Sigmoid colon (tissue), 6 donors: ENCODE measurements at regions not wholly inside any gene's neighbourhood (a gene's known extent, or its start where the extent isn't known, plus 50 kb on each side); places are given as distances from the start of the nearest gene placed in this dataset.
A peak's percentile ranks its signal among the peaks of the same experiment; 100 is the strongest.

ENCODE experiments used
- DNase-seq: peaks from one replicate; pipeline ENCODE4 v3.0.0-alpha.2; 2019
- H3K27ac ChIP-seq, 4 donors: fragments of 200-600 bp; sonication (generic); one replicate each; pipeline ENCODE4 v1.5.1; 2016 to 2019; ENCODE audit warnings: mild to moderate bottlenecking in 1 of 4
- H3K27me3 ChIP-seq, 3 donors: fragments of 200-600 bp; sonication (generic); one replicate each; pipeline ENCODE4 v1.5.1; 2019; ENCODE audit warnings: mild to moderate bottlenecking in 1 of 3
- H3K36me3 ChIP-seq, 4 donors: fragments of 200-600 bp; sonication (generic); one replicate each; pipeline ENCODE4 v1.5.1; 2016 to 2019
- H3K4me1 ChIP-seq, 4 donors: fragments of 200-600 bp; sonication (generic); one replicate each; pipeline ENCODE4 v1.5.1; 2017 to 2019
- H3K4me3 ChIP-seq, 4 donors: fragments of 200-600 bp; sonication (generic); one replicate each; pipeline ENCODE4 v1.5.1; 2017 to 2019; ENCODE audit warnings: mild to moderate bottlenecking in 2 of 4, moderate library complexity in 1 of 4
- H3K9me3 ChIP-seq, 4 donors: fragments of 200-600 bp in 3 of 4; sonication (generic) in 3 of 4; one replicate each; pipeline versions ENCODE4 v1.5.1 to v1.6.1; 2013 to 2019
- CTCF ChIP-seq, 4 experiments: fragments of 450-650 bp in 3 of 4; fragments of 200-600 bp in 1 of 4; IDR thresholded peaks; one replicate each; pipeline ENCODE4 v1.5.1; 2016 to 2019; ENCODE audit warnings: antibody characterized with exemption in 4 of 4, mild to moderate bottlenecking in 3 of 4, moderate library complexity in 2 of 4
- EP300 ChIP-seq, 4 donors: sonication (generic); formaldehyde crosslinking; IDR thresholded peaks; one replicate each; pipeline ENCODE4 v1.6.1; 2017; ENCODE audit warnings: antibody characterized with exemption in 4 of 4
- POLR2A ChIP-seq, 2 donors: fragments of 450-650 bp; IDR thresholded peaks; one replicate each; pipeline ENCODE4 v1.6.1; 2016; ENCODE audit warnings: antibody characterized with exemption in 2 of 2, mild to moderate bottlenecking in 2 of 2, moderate library complexity in 2 of 2
- POLR2AphosphoS5 ChIP-seq, 4 donors: sonication (generic); formaldehyde crosslinking; IDR thresholded peaks; one replicate each; pipeline ENCODE4 v1.6.1; 2017; ENCODE audit warnings: antibody characterized with exemption in 4 of 4
- WGBS, 2 donors: extraction: QIAGEN DNeasy Blood & Tissue Kit; methylation state at CpG; one replicate each; pipeline ENCODE4 v1.1.7; 2013; 5-methylcytosine and 5-hydroxymethylcytosine counted together
- intact Hi-C: fragments of 100-400 bp; cut with DNase I; formaldehyde crosslinking; loops from one replicate; pipeline ENCODE4 v1.15.1; 2023
- donor health status: healthy with polysubstance abuse.
- donor health status: healthy.

- no peak overlapping the region for H3K27ac ChIP-seq
- DNase-seq: no peak
Measured at GRCh38 chr10:78346721-78347120, 313.1 kb downstream of the RPS24 start.

GRCh38 chr10:78348411-78349164, 314.9 kb downstream of the RPS24 start:
- Histone ChIP-seq H3K27me3 (no peaks in the 10 kb centered on the region), H3K27ac (no peak overlapping the region), H3K36me3 (no peaks in the 10 kb centered on the region), H3K9me3 (no peaks in the 10 kb centered on the region), H3K4me3 (no peak overlapping the region), H3K4me1 (no peaks in the 10 kb centered on the region)
- 62 to 79% methylated on average over 6 of the region's 6 CpGs for WGBS, 2 donors
- intact Hi-C loops: no loop called here
- TF ChIP-seq EP300 (IDR thresholded peaks at IDR 0.05) (no peak), POLR2A (IDR thresholded peaks at IDR 0.05) (no peak), CTCF (IDR thresholded peaks at IDR 0.05) (no peak), POLR2AphosphoS5 (IDR thresholded peaks at IDR 0.05) (no peak)
- DNase-seq: peak; percentile 5

More at GRCh38 chr10:78346721-78347120, 313.1 kb downstream of the RPS24 start:
- TF ChIP-seq POLR2A (IDR thresholded peaks at IDR 0.05) (no peak), CTCF (IDR thresholded peaks at IDR 0.05) (no peak), EP300 (IDR thresholded peaks at IDR 0.05) (no peak), POLR2AphosphoS5 (IDR thresholded peaks at IDR 0.05) (no peak)
- H3K36me3 ChIP-seq: no peaks in the 10 kb centered on the region
- WGBS, 2 donors: 94 to 97% methylated on average over 1 of the region's 1 CpG
- H3K27me3 ChIP-seq: no peaks in the 10 kb centered on the region
- intact Hi-C loops: no loop called here
- no peaks in the 10 kb centered on the region for H3K4me1 ChIP-seq
- H3K9me3 ChIP-seq: no peaks in the 10 kb centered on the region
- H3K4me3 ChIP-seq: no peak overlapping the region

- no peaks in the 10 kb centered on the region for H3K36me3 ChIP-seq
- intact Hi-C loops: no loop called here
- H3K27ac ChIP-seq: no peak overlapping the region
- no peaks in the 10 kb centered on the region for H3K27me3 ChIP-seq
- no peaks in the 10 kb centered on the region for H3K9me3 ChIP-seq
- 84 to 89% methylated on average over 4 of the region's 4 CpGs for WGBS, 2 donors
- TF ChIP-seq POLR2A (IDR thresholded peaks at IDR 0.05): no peak
- TF ChIP-seq EP300 (IDR thresholded peaks at IDR 0.05): no peak
- no peak for TF ChIP-seq POLR2AphosphoS5 (IDR thresholded peaks at IDR 0.05)
- no peak for TF ChIP-seq CTCF (IDR thresholded peaks at IDR 0.05)
- H3K4me1 ChIP-seq: no peaks in the 10 kb centered on the region
- H3K4me3 ChIP-seq: no peak overlapping the region
- peak; percentile 26 for DNase-seq
Measured at GRCh38 chr10:78349165-78349516, 315.5 kb downstream of the RPS24 start.

- WGBS, 2 donors: 91 to 96% methylated on average over 2 of the region's 2 CpGs
- Histone ChIP-seq H3K9me3 (no peaks in the 10 kb centered on the region), H3K4me1 (no peaks in the 10 kb centered on the region), H3K36me3 (no peaks in the 10 kb centered on the region), H3K4me3 (no peak overlapping the region), H3K27me3 (no peaks in the 10 kb centered on the region), H3K27ac (no peak overlapping the region)
- intact Hi-C loops: no loop called here
- TF ChIP-seq POLR2A (IDR thresholded peaks at IDR 0.05) (no peak), CTCF (IDR thresholded peaks at IDR 0.05) (no peak), EP300 (IDR thresholded peaks at IDR 0.05) (no peak), POLR2AphosphoS5 (IDR thresholded peaks at IDR 0.05) (no peak)
- peak; percentile 13 for DNase-seq
Measured at GRCh38 chr10:78349911-78350663, 316.4 kb downstream of the RPS24 start.
